ENCODE measurements at regions not wholly inside any gene's neighbourhood (a gene's known extent, or its start where the extent isn't known, plus 50 kb on each side); places are given as distances from the start of the nearest gene placed in this dataset.

GRCh38 chr3:124652009-124652408 is 78.2 kb upstream of the UMPS start:
- no peak for TF ChIP-seq CTCF (IDR thresholded peaks at IDR 0.05; ENCODE audit: insufficient read depth, low read length, poor library complexity, severe bottlenecking)
- no peak for TF ChIP-seq EZH2phosphoT487 (conservative IDR thresholded peaks at IDR 0.05; ENCODE audit: low read length)

Measured in SU-DHL-6 (cell line).